Activated naive CD4-positive, alpha-beta T cell (primary cell): ENCODE measurements at regions not wholly inside any gene's neighbourhood (a gene's known extent, or its start where the extent isn't known, plus 50 kb on each side); places are given as distances from the start of the nearest gene placed in this dataset.

Experiments used
- DNase-seq, 4 experiments: peaks; one replicate each; lab custom pipeline; 2025; lab: John Stamatoyannopoulos, UW

GRCh38 chr2:2993172-2993692 is 384.4 kb downstream of the EIPR1 start:
- no peak for DNase-seq

DNA sequence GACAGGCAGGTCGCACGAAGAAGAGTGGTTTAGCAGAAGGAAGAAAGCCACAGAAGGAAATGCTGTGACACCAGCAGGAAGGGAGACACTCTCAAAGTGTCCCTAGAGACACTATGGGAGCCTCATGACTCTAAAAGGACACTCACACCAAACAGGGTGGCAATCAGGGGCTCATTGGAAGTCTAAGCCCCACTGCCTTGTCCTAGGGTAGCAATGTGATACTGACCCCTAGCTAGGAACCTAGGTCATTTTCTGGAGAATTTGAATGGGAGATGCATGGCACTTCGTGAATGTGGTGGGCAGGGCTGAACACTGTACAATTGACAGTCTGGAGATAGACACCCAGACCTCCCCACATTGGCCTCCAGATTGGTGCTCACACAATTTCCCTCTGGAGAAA is 385.0 kb downstream of the EIPR1 start:
- DNase-seq = no peak

DNA sequence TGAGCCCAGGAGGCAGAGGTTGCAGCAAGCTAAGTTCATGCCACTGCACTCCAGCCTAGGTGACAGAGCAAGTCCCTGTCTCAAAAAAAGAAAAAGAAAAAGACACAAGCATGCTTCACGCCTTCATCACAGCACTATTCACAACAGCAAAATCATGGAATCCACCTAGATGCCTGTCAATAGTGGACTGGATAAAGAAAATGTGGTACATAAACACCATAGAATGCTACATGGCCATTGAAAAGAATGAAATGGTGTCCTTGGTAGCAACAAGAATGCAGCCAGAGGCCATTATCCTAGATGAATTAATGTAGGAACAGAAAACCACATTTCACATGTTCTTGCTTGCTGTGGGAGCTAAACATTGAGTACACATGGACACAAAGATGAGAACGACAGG is 392.6 kb downstream of the EIPR1 start:
- no peak for DNase-seq

GRCh38 chr2:2981000-2981399 is 396.6 kb downstream of the EIPR1 start:
- no peak for DNase-seq

DNA sequence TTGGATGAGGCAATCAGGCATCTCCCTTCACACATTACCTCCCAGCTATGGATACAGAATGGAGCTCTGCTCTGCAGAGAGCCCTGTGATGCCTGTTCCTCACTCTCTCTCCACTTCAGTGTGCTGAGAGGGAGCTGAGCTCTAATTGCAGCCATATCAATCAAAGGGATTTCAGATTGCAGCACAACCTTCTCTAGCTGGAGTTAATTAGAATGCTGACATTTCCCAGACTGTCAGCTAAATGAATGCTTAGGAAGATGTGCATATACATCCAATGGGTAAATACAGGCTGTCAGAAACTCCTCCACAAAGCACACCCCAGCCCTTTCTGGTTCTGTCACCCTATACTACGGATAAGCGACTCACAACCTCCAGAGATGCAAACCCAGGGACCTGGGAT is 402.6 kb downstream of the EIPR1 start:
- DNase-seq = no peak

- no peak for DNase-seq
Observed at GRCh38 chr2:2960441-2961133, 417.0 kb downstream of the EIPR1 start.

GRCh38 chr2:2950403-2950952 is 427.1 kb downstream of the EIPR1 start:
- no peak for DNase-seq

GRCh38 chr2:2947406-2947805 is 430.2 kb downstream of the EIPR1 start:
- no peak for DNase-seq

DNA sequence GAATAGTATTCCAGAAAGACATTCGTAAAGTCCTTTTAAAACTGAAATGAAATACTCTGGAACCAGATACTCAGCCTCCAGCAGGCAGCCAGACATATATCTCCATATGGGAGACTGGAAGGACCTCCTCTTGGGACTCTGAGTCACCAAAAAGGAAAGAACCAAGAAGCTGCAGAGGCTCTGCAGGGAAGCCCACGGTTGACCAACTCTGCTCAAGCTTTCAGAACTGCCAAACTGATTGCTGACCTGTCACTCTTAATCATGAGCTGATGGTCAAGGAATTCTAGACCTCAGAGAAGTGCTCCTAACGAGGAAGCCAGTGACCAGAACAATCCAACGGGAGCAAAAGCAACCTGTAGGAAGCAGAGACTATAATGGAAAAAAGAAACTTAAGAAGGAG is 434.7 kb downstream of the EIPR1 start:
- DNase-seq = no peak

DNA sequence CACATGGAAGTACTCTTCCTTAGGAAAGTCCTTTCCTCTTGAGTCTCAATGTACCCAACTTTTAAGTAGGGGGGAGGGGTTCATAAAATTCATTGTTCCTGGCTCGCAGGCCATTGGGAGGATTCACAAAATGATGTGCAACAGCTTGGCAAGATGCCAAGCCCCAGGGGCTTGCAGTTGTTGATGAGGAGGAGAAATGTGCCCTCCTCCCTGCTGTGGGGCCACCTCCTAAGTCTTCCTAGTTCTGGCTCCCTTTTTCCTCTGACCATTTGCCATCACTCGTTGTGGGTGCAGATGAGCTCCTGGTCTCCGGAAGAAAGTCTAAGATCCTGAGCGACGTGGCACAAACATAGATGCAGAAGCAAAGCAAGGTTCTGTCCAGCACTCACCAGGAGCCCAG is 435.4 kb downstream of the EIPR1 start:
- DNase-seq = no peak

DNA sequence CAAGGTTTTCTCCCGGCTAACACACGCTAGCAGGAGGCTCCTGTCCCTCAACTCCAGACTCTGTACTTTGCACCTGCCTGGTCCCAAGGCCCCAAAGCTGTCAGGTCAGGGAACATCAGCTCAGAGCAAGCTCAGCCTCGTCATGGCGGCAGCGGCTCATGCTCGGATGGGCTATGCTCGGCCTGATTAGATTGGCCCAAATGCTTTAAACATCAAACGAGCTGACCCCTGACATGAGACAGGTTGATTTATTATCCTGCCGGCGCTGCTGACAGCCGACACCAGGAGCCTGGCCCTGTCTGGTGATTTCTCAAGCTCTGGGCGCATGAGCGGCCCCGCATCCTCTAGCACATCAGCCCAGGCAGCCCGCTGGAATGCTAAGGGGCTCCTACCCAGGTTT is 436.4 kb downstream of the EIPR1 start:
- DNase-seq = no peak

DNA sequence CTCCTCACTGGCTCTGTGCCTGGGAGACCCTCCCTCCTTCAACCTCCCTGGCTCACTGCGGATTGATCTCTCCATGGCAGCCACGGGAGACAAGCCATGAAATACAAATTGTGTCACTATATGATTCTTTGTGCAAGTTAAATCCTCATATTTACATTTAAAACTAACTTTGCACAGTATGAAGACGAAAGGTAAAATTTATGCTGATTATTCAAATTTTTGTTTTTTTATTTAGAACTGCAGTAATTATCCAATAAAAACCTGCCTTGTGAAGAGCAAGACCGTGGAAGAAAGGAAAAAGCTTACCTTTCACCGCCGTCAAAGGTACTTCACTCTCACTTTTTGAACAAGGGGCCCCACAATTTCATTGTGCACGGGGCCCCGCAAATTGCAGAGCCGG is 436.9 kb downstream of the EIPR1 start:
- no peak for DNase-seq

- no peak for DNase-seq
Observed at GRCh38 chr2:2940061-2940460, 437.6 kb downstream of the EIPR1 start.

- DNase-seq = no peak
Observed at GRCh38 chr2:2939078-2939795, 438.4 kb downstream of the EIPR1 start.

DNA sequence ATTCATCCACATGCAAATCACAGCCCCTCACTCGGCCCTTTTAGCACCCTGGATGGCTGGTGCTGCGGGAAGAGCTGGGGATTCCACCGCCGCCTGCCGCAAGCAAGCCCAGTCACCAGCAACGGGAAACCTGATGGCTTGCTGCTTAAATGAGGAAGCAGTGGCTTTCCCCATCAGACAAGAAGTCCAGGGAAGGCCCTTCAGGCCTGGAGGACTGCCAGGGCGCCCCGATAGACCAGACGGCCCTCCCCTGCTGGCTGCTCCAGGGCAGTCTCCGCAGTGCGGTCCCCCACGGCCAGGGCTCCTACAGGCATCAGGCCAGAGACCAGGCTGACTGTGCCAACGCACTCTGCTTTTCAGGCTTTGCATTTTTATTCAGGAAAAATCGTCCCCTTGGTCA is 439.1 kb downstream of the EIPR1 start:
- DNase-seq = no peak

DNA sequence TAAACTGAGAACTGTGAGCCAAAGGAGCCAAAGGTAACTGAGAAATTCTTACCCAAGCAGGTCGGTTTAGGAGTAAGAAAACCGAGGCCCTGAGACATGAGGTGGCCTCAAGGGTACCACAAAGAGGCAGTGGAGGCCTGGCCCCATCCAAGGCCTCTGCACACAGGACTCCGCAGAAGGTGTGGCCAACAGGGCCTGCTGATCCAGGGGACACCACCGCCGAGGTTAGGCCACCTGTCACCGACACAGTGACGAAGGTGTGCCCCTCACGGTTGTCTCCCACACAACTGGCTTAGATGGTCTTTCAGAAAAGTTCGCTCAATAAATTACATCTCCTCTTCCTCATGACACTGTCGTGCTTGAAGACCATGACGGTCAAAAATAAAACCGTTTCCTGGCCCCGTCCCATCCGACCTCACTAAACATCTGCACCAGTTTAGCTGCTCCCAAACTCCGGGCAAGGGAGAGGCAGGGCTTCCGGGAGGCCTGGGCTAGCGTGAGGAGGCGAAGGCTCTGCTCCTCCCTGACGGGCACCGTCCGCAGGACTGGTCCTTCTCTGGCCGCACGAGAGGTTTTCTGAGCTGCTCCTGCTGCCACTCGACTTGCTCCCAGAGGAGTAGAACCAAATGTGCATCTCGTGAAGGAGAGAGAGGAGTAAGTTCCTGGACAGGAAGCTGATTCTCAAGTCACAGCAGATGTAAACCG is 442.0 kb downstream of the EIPR1 start:
- no peak for DNase-seq

GRCh38 chr2:2933426-2933825 is 444.2 kb downstream of the EIPR1 start:
- DNase-seq = no peak

DNA sequence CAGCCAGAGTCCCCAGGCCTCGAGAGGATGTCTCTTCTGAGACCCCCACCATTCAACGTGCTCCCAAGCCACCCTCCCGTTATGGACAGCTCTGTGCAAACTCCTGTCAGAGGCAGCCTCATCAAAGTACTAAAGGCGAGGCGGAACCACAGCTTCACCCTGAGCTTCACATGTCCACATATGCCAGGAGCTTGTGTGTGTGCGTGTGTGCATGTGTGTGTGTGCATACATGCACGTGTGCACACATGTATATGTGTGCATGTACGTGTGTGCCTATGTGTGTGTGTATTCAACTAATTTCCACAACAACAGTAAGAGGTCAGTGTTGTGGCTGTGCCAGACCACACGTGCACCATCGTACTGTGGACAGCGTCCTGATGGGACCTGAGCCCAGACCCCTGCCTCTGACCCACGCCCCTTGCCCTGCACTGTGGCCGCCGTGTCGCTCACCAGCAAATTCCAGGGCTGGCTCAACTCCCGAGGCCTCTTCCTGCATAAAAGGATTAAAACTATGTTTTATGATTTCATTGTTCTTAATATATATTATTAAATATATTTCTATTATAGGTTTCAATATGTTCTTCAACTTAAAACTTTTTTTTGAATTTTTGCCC is 444.8 kb downstream of the EIPR1 start:
- no peak for DNase-seq

GRCh38 chr2:2932189-2932588 is 445.4 kb downstream of the EIPR1 start:
- DNase-seq = no peak

DNA sequence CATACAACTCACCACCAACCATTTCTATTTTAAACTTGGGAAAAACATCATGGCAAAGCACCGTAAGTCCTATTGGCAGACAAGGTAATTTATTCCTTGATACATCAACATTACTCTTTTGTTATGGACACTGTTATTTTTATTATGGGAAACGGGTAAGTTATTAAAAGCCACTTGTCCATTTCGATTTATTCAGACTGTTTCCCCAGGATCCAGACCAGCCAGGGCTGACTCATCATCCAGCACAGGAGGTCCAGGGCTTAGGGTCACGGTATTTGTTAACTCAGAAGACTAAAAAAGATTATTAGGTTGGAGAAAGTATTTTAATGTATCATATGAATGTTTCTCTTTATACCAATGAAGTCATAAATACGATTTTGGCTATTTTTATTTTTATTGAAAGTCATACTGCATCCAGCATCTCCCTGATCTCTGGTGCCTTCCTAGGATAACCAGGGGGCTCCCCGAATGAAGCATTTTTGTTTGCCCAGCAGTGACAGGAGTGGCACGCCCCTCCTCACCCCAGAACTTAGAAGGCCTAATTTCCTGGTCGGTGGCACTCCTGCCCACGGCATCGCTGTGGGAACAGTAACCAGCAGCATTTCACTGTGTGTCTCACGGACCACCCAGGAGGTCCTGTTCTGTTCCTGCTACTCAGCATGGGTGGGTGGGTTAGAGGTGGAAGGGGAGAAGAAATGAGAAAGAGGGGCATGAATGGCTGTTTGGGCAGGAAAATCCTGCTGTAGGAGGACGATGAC is 446.1 kb downstream of the EIPR1 start:
- DNase-seq = no peak

DNA sequence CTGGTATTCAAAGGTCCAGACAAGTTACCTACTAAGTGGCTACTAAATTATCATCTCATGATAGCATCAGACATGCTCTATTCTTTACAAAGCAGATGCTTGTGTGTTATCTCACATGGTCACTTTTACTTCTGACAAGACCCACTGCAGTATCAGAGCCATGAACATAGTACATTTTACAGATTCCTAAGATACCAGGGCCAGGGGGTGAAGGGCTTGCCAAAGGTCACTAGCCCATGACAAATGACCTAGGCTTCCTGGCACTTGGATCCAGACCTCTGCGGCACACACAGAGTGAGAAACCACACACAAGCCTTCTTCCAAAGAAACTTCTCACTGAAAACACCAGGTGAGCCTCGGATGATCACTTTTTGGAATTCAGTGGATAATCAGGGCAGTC is 446.8 kb downstream of the EIPR1 start:
- DNase-seq = no peak

- DNase-seq = no peak
Observed at GRCh38 chr2:2926858-2927175, 450.8 kb downstream of the EIPR1 start.
